Esophagus squamous epithelium (tissue), 4 donors: ENCODE measurements at regions not wholly inside any gene's neighbourhood (a gene's known extent, or its start where the extent isn't known, plus 50 kb on each side); places are given as distances from the start of the nearest gene placed in this dataset.

Source experiments
- CTCF ChIP-seq, 6 experiments: fragments of 450-650 bp in 4 of 6; fragments of 200-600 bp in 2 of 6; sonication (generic) in 2 of 6; IDR thresholded peaks; one replicate each; pipeline ENCODE4 v1.5.1; 2016 to 2019; ENCODE audit warnings: antibody characterized with exemption in 6 of 6, mild to moderate bottlenecking in 4 of 6, moderate library complexity in 4 of 6
- POLR2A ChIP-seq, 4 donors: fragments of 450-650 bp; IDR thresholded peaks; one replicate each; pipeline ENCODE4 v1.6.1; 2017; ENCODE audit warnings: antibody characterized with exemption in 4 of 4, mild to moderate bottlenecking in 4 of 4, moderate library complexity in 3 of 4

GRCh38 chr12:43294916-43295315 is 257.1 kb downstream of the ADAMTS20 start:
- TF ChIP-seq CTCF (IDR thresholded peaks at IDR 0.05): no peak
- no peak for TF ChIP-seq POLR2A (IDR thresholded peaks at IDR 0.05)
